GM19239 (cell line): ENCODE measurements at regions not wholly inside any gene's neighbourhood (a gene's known extent, or its start where the extent isn't known, plus 50 kb on each side); places are given as distances from the start of the nearest gene placed in this dataset.

Source experiments
- DNase-seq: peaks from one replicate; pipeline ENCODE4 v3.0.0; 2011; ENCODE audit warnings: low spot score; ENCODE audit not compliant: insufficient read length
- FAIRE-seq: peaks from 2 replicates; lab custom pipeline; 2011; peaks lifted over from hg19 to GRCh38; lab: Jason Lieb, UNC

- FAIRE-seq, result no peak
These were observed 71.1 kb downstream of the TMEM114 start for GRCh38 chr16:8519179-8519578.

GRCh38 chr16:8517280-8517679 is 73.0 kb downstream of the TMEM114 start:
- FAIRE-seq, result no peak

More at GRCh38 chr16:8519179-8519578, 71.1 kb downstream of the TMEM114 start:
- DNase-seq, result no peak

GRCh38 chr16:8516471-8516870 is 73.8 kb downstream of the TMEM114 start:
- no peak for FAIRE-seq
- no peak for DNase-seq

More at GRCh38 chr16:8517280-8517679, 73.0 kb downstream of the TMEM114 start:
- no peak for DNase-seq

- no peak for FAIRE-seq
These were observed 77.2 kb downstream of the TMEM114 start for GRCh38 chr16:8512941-8513624.

GRCh38 chr16:8511464-8511863 is 78.8 kb downstream of the TMEM114 start:
- no peak for FAIRE-seq
- DNase-seq, result no peak

More at GRCh38 chr16:8512941-8513624, 77.2 kb downstream of the TMEM114 start:
- no peak for DNase-seq

- no peak for DNase-seq
- no peak for FAIRE-seq
These were observed 80.2 kb downstream of the TMEM114 start for GRCh38 chr16:8510160-8510559.

GRCh38 chr16:8505327-8505991 is 84.9 kb downstream of the TMEM114 start:
- DNase-seq, result no peak
- FAIRE-seq, result no peak

GRCh38 chr16:8502446-8502845 is 87.9 kb downstream of the TMEM114 start:
- no peak for FAIRE-seq
- no peak for DNase-seq

- DNase-seq, result no peak
- no peak for FAIRE-seq
These were observed 90.0 kb downstream of the TMEM114 start for GRCh38 chr16:8500351-8500750.

GRCh38 chr16:8496364-8496763 is 93.9 kb downstream of the TMEM114 start:
- FAIRE-seq, result no peak
- DNase-seq, result no peak

GRCh38 chr16:8493972-8494371 is 96.3 kb downstream of the TMEM114 start:
- DNase-seq (no peak), FAIRE-seq (no peak)

GRCh38 chr16:8492690-8493089 is 97.6 kb downstream of the TMEM114 start:
- DNase-seq (no peak), FAIRE-seq (no peak)

- DNase-seq (no peak), FAIRE-seq (no peak)
These were observed 100.7 kb downstream of the TMEM114 start for GRCh38 chr16:8489580-8489979.

GRCh38 chr16:8486985-8487384 is 103.3 kb downstream of the TMEM114 start:
- FAIRE-seq (no peak), DNase-seq (no peak)

GRCh38 chr16:8483396-8483795 is 106.9 kb downstream of the TMEM114 start:
- DNase-seq (no peak), FAIRE-seq (no peak)

- no peak for DNase-seq
- FAIRE-seq, result no peak
These were observed 108.5 kb downstream of the TMEM114 start for GRCh38 chr16:8481810-8482209.

- DNase-seq, result no peak
These were observed 113.5 kb downstream of the TMEM114 start for GRCh38 chr16:8476824-8477223.

GRCh38 chr16:8474587-8474986 is 115.7 kb downstream of the TMEM114 start:
- DNase-seq (no peak), FAIRE-seq (no peak)

More at GRCh38 chr16:8476824-8477223, 113.5 kb downstream of the TMEM114 start:
- no peak for FAIRE-seq

GRCh38 chr16:8469102-8469778 is 121.1 kb downstream of the TMEM114 start:
- FAIRE-seq (no peak), DNase-seq (no peak)

GRCh38 chr16:8464979-8465378 is 125.3 kb downstream of the TMEM114 start:
- no peak for DNase-seq
- FAIRE-seq, result no peak

- no peak for FAIRE-seq
- no peak for DNase-seq
These were observed 131.1 kb downstream of the TMEM114 start for GRCh38 chr16:8459085-8459733.
